ENCODE measurements at regions not wholly inside any gene's neighbourhood (a gene's known extent, or its start where the extent isn't known, plus 50 kb on each side); places are given as distances from the start of the nearest gene placed in this dataset.
"Not testable (repeated sequence)": the region's sequence is repeated elsewhere in the genome, so short reads cannot be mapped to it uniquely, and the experiment has no call there.

- no peak for FAIRE-seq
These were observed 283.8 kb downstream of the RAP2B start for GRCh38 chr3:153445817-153446216.

- FAIRE-seq, result no peak
These were observed 286.3 kb downstream of the RAP2B start for GRCh38 chr3:153448151-153448829.

GRCh38 chr3:153456833-153457545 is 295.0 kb downstream of the RAP2B start:
- FAIRE-seq, result no peak

- FAIRE-seq, result no peak
These were observed 296.9 kb downstream of the RAP2B start for GRCh38 chr3:153458881-153459280.

GRCh38 chr3:153462545-153462944 is 300.5 kb downstream of the RAP2B start:
- no peak for FAIRE-seq

- FAIRE-seq, result no peak
These were observed 301.9 kb downstream of the RAP2B start for GRCh38 chr3:153463895-153464294.

GRCh38 chr3:153469162-153469561 is 307.1 kb downstream of the RAP2B start:
- FAIRE-seq, result no peak

GRCh38 chr3:153484842-153485241 is 322.8 kb downstream of the RAP2B start:
- no peak for FAIRE-seq

GRCh38 chr3:153495422-153495821 is 333.4 kb downstream of the RAP2B start:
- no peak for FAIRE-seq

GRCh38 chr3:153502682-153503081 is 340.7 kb downstream of the RAP2B start:
- FAIRE-seq, result no peak

GRCh38 chr3:153503873-153504272 is 341.8 kb downstream of the RAP2B start:
- FAIRE-seq, result no peak

GRCh38 chr3:153506205-153506604 is 344.2 kb downstream of the RAP2B start:
- not testable (repeated sequence) for FAIRE-seq

GRCh38 chr3:153506686-153507085 is 344.7 kb downstream of the RAP2B start:
- not testable (repeated sequence) for FAIRE-seq

- FAIRE-seq, result no peak
These were observed 351.2 kb downstream of the RAP2B start for GRCh38 chr3:153513236-153513635.

GRCh38 chr3:153528473-153528872 is 366.4 kb downstream of the RAP2B start:
- no peak for FAIRE-seq

GRCh38 chr3:153539263-153539662 is 377.2 kb downstream of the RAP2B start:
- no peak for FAIRE-seq

- FAIRE-seq, result no peak
These were observed 383.4 kb downstream of the RAP2B start for GRCh38 chr3:153545471-153545870.

- no peak for FAIRE-seq
These were observed 385.9 kb downstream of the RAP2B start for GRCh38 chr3:153547970-153548369.

- FAIRE-seq, result not testable (repeated sequence)
These were observed 387.7 kb downstream of the RAP2B start for GRCh38 chr3:153549686-153550085.

GRCh38 chr3:153551536-153552285 is 389.7 kb downstream of the RAP2B start:
- no peak for FAIRE-seq

- no peak for FAIRE-seq
These were observed 391.0 kb downstream of the RAP2B start for GRCh38 chr3:153552887-153553604.

- no peak for FAIRE-seq
These were observed 391.5 kb downstream of the RAP2B start for GRCh38 chr3:153553605-153553945.

GRCh38 chr3:153555919-153556318 is 393.9 kb downstream of the RAP2B start:
- FAIRE-seq, result no peak
